ENCODE measurements at regions not wholly inside any gene's neighbourhood (a gene's known extent, or its start where the extent isn't known, plus 50 kb on each side); places are given as distances from the start of the nearest gene placed in this dataset.
"Not testable (repeated sequence)": the region's sequence is repeated elsewhere in the genome, so short reads cannot be mapped to it uniquely, and the experiment has no call there.

GRCh38 chr3:110494728-110495127 lies 576.9 kb upstream of the NECTIN3 start:
- no peak for DNase-seq

DNA sequence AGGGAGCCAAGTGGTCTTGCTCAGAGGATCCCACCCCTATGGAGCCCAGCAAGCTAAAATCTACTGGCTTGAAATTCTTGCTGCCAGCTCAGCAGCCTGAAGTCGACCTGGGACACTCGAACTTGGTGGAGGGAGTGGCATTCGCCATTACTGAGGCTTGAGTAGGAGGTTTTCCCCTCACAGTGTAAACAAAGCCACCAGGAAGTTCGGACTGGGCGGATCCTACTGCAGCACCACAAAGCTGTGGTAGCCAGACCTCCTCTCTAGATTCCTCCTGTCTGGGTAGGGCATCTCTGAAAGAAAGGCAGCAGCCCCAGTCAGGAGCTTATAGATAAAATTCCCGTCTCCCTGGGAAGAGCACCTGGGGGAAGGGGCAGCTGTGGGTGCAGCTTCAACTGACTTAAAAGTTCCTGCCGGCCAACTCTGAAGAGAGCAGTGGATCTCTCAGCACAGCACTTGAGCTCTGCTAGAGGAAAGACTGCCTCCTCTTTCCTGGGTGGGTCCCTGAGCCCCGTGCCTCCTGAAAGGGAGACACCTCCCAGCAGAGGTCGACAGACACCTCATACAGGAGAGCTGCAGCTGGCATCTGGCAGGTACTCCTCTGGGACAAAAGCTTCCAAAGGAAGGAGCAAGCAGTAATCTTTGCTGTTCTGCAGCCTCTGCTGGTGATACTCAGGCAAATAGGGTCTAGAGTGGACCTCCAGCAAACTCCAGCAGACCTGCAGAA lies 576.3 kb upstream of the NECTIN3 start:
- DNase-seq = no peak

DNA sequence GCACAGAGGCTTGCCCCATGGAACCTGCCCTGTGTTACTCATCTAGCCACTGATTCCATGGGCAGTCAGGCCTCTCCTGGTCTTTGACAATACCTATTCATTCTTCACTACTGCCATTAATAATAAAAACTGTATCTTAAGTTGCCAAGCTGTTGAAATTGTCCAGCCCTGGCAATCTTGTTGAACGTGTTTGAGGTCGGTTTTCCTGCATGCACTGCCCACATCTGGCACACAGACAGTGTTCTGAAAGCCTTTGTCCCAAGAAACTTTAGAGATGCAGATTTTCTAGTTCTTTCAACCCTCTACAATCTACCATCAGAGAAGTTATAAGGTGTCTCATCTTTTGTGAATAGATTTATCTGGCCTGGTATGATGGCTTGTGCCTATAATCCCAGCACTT lies 567.2 kb upstream of the NECTIN3 start:
- no peak for DNase-seq

DNA sequence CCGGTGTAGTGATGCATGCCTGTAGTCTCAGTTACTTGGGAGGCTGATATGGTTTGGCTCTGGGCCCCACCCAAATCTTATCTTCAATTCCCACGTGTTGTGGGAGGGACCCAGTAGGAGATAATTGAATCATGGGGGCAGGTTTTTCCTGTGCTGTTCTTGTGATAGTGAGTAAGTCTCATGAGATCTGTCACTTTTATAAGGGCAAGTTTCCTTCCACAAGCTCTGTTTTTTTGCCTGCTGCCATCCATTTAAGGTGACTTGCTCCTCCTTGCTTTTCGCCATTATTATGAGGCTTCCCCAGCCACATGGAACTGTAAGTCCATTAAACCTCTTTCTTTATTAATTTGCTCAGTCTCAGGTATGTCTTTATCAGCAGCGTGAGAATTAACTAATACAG lies 566.7 kb upstream of the NECTIN3 start:
- DNase-seq = no peak

DNA sequence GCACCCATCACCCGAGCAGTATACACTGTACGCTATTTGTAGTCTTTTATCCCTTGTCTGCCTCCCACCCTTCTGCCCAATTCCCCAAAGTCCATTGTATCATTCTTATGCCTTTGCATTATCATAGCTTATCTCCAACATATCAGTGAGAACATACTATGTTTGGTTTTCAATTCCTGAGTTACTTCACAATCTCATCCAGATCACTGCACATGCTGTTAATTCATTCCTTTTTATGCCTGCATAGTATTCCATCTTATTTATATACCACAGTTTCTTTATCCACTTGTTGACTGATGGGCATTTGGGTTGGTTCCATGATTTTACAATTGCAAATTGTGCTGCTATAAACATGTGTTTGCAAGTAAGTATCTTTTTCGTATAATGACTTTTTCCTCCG lies 564.7 kb upstream of the NECTIN3 start:
- no peak for DNase-seq

GRCh38 chr3:110507570-110507969 lies 564.0 kb upstream of the NECTIN3 start:
- not testable (repeated sequence) for DNase-seq

DNA sequence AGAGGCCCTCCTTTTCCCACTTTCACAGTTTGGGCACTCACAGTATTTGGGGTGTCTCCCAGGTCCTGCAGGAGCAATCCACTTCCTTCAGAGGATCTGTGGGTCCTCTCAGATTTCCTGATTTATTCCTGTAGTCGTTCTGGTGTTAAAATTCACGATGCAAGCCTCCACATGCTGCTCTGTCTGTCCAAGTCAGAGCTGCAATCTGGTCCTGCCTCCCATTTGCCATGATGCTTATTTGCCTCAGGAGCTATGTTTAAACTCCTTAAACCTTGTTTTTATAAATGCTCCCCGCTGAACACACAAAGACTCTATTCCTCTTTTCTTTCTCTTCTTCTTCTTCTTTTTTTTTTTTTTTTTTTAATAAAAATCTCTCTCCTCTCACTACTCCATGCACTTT lies 558.7 kb upstream of the NECTIN3 start:
- DNase-seq = no peak

- no peak for DNase-seq
Observed at GRCh38 chr3:110518031-110518430, 553.6 kb upstream of the NECTIN3 start.

GRCh38 chr3:110519071-110519470 lies 552.5 kb upstream of the NECTIN3 start:
- no peak for DNase-seq

DNA sequence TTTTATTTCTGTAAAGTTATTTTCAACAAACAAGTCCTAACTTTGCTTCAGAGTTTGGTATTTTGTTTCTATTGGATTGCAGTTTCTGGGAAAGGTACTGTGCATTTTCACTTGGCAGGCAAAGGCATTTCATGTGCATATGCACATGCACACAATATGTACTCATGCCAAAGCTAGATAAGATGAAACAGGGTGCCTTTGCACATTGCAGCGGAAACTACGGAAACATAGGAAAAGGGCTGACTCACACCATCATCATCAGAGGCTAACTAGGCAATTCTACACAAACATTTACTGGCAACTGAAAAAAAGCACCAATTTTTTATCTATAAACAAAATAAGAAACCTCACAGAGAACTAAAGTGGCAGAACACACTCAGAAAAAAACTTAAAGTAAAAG lies 550.6 kb upstream of the NECTIN3 start:
- DNase-seq = no peak

GRCh38 chr3:110525558-110526064 lies 546.0 kb upstream of the NECTIN3 start:
- DNase-seq = not testable (repeated sequence)

DNA sequence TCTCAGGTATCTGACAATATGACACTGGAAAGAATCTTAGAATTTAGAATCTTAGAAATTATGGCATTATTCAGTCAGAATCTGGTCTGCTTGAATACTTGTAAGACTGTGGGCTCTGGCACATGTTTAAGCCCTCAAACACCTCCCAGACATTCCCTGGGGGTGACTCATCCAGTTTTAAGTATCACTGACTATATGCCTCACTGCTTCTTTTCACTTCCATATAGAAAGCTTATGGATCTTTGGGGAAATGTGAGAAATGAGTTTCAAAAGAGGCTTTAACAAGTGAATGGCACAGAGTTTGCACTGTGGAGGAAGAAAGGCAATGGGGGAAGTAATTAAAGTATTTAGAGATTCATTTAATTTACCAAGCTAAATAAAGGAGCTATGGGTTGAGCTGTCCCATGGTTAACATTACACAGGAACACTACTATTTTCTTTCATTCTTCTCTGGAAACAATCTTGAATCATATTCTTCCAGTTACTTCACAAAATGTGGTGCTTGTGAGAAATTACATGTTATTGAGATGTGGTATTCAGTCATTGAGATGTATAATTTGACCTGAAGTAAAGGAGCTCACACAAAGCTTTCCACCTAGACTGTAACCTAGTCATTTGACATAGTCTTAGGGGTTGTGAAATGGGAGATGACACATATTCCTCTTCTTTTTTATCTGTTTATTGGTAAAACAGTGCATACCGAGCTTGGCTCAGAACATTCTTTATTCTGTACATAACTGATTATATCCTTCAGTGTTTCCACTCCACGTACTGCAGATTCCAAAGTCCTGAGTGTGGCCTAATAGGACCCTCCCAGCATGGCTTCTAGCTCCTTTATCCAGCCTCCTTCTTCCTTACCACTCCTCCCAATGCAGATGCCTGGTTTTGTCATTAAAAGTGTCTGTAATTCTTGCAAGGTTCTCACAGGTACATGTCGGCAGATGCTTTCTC lies 544.6 kb upstream of the NECTIN3 start:
- no peak for DNase-seq

GRCh38 chr3:110528305-110529121 lies 543.1 kb upstream of the NECTIN3 start:
- no peak for DNase-seq

DNA sequence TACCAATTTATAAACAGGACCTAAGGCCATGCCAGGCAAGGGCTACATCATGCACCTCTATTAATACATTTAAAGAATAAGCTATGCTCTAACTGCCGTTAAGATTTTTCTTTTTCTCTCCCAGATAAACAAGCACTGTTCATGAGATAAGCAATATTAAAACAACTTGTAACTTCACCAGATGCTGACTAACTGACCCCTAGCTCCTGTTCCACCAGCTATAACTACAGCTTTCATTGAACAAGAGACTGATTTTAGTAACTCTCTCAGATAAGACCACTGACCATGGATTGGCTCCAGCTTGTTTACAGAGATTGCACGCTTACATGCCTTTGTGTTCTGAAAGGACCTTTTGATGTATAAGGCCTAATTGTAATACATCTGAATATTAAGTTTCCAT lies 540.7 kb upstream of the NECTIN3 start:
- no peak for DNase-seq

- DNase-seq = no peak
Observed at GRCh38 chr3:110533089-110533488, 538.5 kb upstream of the NECTIN3 start.

DNA sequence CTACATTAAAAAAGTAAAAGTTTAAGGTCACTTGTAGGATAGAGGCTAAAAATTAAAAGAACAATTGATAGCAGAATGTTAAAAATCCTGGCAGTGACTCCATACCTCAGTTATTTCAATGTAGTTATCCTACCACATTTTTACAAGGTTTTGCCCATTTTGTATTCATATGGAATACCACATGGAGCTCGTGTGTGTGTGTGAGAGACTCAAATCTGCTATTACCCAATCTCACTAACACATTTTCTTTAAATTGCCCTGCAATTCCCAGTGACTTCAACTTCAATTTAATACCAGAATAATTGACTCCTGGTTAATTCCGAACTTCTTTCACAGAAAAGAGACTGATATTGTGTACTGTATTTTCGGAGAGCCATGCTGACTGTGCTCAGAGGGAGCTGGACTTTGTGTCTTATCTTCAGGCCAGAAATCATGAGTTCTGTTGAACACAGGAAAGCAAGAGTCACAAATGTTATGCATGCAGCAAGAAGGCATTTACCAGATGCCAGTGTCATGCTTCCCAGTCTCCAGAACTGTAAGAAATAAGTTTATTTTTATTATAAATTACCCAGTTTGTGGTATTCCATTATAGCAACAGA lies 529.0 kb upstream of the NECTIN3 start:
- no peak for DNase-seq

DNA sequence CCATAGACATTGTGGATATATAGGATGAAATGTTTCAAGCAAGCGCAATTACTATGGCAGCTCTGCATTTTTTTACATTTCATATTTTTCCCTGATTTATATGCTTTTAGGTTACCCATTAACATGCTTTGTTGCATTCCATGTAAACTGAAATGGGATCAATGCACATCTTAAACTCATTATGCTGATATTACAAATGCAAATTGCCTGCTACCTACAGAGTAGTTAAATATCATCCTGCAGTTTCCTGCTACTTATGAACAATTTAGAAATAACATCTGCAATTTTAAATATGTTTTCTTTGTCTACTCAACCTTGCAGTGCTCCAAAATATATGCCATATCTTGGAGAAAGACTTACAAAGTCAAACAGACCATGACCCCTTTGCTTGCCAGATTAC lies 526.9 kb upstream of the NECTIN3 start:
- DNase-seq = no peak

DNA sequence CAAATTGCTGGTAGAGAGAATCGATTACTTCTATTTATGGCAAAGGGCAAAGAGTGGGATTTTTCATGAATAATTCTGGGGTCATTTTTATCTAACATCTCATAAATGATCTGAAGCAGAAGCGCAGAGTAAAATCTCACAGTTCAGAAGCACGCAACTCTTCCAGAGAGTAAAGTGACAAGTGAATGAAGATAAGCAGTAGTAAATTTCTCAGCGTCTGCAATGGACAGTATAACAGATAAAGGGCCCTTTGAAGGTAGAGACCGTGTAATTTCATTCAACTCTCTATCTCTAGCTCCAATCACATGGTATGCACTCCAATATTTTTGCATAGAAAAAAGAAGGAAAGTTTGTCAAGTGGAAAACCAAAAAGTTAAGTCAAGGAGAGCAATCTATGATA lies 521.1 kb upstream of the NECTIN3 start:
- DNase-seq = no peak

DNA sequence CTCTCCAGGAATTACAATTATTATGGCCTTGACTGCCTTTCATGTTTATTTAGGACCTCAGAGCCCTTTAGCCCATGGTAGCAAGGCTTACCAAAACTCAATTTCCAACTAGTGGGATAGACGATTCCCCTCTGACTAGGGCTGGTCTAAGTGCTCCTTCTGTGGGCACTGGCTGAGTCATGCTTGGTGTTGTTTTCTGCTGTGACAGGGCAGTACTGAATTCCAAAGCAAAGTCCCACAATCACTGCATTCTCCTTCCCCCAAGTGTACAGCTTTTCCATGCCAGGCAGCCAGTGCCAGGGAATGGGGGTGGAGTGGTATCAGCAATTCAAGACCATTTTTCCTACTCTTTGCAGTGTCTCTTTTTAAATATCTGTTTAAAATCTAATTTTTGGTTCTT lies 509.0 kb upstream of the NECTIN3 start:
- no peak for DNase-seq

GRCh38 chr3:110564674-110565073 lies 506.9 kb upstream of the NECTIN3 start:
- no peak for DNase-seq

DNA sequence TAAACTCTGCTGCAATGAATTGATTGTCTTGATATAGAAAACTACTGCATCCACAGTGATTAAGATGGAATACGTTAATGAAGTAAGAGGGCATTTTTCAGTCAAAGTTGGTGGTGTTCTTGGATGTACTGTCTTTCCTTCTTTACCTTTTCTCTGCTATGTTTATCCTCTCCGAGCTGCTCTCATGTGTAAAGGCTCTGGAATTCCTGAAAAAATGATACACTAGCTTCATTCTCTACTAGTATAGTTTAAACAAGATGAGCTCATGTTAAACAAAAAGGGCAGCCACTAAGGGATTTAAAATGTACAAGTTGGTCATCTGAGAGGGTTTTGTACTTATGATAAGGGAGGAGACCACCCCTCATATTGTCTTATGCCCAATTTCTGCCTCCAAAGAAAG lies 504.6 kb upstream of the NECTIN3 start:
- no peak for DNase-seq

- no peak for DNase-seq
Observed at GRCh38 chr3:110568246-110568645, 503.4 kb upstream of the NECTIN3 start.

GRCh38 chr3:110569073-110569472 lies 502.5 kb upstream of the NECTIN3 start:
- DNase-seq = no peak
